GM19468 (cell line): ENCODE measurements at regions not wholly inside any gene's neighbourhood (a gene's known extent, or its start where the extent isn't known, plus 50 kb on each side); places are given as distances from the start of the nearest gene placed in this dataset.

Source experiments
- ATAC-seq: cut with Tn5 transposase; IDR thresholded peaks from one replicate; pipeline ENCODE4 v1.9.1; 2021; ENCODE audit warnings: mild to moderate bottlenecking, moderate library complexity, moderate number of reproducible peaks; ENCODE audit not compliant: unreplicated experiment; ENCODE audit errors: extremely low read depth

DNA sequence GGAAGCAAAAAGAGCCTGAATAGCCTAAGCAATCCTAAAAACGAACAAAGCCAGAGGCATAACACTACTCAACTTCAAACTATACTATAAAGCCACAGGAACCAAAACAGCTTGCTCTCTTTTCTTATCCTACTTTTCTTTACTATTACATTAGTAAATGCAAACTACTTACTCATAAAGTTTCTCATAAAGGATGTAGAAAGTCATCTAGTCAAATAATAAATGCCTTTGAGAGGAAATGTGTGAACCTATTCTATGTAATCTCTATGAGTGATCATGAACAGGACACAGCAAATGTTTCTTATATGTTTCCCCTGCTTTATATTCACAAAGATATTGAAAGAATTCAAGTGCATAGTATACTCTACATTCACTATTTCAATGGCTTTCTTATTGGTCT, 176.9 kb upstream of the MDGA2 start:
- ATAC-seq = no peak

DNA sequence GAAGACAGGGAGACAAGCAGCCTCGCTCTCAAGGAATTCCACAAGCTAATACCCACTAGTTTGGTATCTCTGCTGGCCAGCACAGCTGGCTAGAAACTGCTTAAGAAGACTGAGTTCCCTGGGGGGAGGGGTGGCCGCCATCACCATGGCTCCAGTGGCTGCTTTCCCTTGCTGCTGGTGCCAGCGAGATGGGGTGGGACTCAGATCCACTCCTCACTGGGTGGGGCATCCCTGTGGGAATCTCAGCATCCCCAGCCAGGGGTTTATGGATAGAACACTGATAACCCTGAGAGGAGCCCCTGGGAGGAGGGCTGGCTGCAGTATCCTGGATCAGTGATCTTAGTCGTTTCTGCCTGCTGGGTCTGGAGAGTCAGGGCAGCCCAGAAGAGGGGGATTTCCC, 170.6 kb upstream of the MDGA2 start:
- ATAC-seq = no peak

DNA sequence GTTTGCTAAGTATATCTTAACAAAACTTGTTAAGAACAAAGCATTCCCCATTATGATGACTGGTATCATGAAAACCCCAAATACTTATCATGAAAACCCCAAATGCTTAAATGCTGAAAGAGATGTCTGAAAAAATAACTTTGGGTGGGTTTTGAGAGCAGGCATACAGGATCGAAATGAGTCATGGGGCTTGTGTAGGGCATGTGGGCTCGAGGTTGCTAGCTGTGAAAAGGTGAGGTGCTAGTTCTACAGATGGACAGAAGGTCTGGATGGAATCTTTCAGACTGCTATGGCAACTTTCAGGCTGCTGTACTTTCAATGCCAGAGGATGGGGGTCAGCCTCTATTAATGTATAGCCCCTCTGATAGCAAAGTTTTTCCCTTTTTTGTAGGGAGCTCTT, 167.8 kb upstream of the MDGA2 start:
- ATAC-seq = no peak

DNA sequence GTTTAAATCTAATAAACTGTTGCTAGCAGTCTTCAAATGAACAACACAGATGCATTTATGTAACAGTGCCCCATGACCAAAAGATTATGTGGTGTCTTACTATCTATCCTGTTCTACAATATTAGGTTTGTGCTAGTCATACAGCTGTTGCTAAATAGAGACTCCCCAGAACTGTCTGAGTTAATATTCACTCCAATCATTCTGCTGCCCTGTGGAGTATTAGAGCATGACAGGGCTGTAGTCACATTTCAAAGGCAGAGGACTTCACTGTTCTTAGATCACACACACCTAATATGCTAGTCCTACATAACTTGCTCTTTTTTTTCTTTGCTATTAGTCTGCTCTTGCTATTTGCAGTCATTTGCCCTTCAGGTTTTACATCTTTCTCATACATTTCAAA, 157.6 kb upstream of the MDGA2 start:
- ATAC-seq = no peak

DNA sequence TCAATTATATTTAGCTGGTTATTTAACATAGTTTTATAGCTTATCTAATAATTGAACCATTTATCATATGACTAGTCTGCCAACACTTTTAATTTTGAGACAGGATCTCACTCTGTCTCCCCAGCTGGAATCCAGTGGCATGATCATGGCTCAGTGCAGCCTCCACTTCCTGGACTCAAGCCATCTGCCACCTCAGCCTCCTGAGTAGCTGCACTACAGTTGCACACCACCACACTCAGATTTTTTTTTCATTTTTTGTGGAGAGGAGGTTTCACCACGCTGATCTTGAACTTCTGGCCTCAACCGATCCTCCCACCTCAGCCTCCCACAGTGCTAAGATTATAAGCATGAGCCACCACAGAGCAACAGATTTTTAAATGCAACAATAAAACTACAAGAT, 151.4 kb upstream of the MDGA2 start:
- ATAC-seq = no peak

DNA sequence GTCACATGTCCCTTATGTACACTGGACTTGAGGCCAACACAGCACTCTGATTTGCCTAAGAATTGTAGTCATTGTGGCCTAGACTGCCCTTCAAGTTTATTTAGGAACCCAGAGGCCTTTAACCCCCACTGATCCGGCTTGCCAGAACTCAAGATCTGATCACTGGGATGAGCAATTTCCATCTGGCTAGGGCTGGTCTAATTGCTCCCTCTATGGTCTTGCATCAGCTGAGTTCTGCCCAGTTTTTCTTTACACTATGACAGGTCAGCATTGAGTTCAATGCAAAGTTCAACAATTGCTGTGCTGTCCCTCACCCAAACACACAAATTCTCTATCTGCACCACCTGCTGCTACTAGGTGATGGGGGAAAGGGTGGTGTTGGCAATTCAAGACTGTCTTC, 146.9 kb upstream of the MDGA2 start:
- ATAC-seq = no peak

DNA sequence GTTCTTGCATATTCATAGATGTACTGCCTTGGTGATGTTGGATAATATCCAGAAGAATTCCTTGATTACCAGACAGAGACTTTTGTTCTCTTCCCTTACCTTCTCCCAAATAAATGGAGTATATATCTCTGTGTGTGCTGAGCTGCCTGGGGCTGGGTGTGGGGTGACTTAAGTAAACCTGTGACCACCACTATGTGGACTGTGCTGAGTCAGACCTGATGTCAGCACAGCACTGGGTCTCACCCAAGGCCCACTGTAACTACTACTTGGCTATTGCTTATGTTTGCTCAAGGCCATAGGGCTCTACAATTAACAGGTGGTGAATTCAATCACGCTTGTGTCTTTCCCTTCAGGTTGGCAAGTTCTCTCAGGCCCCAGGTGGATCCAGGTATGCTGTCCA, 145.7 kb upstream of the MDGA2 start:
- no peak for ATAC-seq

DNA sequence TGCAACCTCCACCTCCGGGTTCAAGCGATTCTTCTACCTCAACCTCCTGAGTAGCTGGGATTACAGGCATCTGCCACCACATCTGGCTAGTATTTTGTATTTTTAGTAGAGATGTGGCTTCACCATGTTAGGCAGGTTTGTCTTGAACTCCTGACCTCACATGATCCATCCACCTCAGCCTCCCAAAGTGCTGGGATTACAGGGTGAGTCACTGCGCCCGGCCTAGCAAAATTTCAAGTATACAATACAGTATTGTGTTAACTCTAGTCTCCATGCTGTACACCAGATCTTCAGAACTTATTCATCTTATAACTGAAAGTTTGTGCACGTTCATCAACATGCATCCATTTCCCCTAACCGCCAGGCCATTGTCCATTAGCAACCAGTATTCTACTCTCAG, 115.1 kb upstream of the MDGA2 start:
- no peak for ATAC-seq

DNA sequence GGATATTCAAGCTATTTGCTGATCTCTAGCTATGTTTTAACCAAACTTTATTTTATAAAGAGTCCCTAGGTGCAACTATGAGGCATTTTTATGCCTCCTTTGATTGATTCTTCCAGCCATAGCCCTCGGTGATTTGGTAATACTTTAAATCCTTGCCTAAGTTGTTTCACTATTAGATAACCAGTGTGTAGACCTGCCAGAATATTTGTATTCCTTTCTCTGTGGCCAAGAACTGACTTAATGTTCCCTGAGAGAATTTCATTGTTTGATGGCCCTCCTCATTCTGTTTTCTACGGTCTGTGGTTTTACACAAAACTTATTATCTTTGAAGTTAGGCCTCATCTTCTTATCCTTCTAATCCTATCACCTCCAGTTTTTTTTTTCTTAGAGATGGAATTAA, 109.7 kb upstream of the MDGA2 start:
- no peak for ATAC-seq

DNA sequence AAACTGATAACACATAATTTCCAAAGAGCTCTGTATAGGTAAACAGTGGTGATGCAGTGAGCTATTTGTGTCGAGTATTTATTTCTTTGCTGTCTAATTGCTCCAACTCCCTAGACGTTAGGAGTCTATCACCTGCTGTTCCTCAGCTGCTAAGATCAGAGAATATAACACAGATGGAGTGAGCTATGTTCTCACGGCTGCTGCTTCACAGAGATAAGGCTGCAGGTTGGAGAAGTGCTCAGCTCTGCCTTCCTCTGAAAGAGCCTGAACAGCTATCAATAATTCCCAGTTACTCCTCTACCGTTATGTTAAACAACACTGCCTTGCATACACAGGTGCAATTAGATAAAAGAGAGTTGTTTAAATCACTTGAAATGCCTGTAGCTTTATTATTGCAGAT, 103.2 kb upstream of the MDGA2 start:
- ATAC-seq = no peak

DNA sequence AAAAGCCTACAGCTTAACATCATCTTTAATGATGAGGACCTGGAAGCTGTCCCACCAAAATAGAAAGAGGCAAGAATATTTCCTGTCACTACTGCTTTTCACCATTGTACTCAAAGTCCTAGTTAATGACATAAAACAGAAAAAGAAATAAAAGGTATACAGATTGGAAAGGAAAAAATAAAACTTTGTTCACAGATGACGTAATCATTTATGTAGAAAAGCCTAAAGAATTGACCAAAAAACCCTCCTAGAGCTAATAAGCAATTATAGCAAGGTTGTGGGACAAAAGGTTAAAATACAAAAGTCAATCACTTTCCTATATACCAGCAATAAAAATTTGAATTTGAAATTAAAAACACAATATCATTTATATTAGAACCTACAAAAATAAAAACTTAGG, 97.2 kb upstream of the MDGA2 start:
- no peak for ATAC-seq

DNA sequence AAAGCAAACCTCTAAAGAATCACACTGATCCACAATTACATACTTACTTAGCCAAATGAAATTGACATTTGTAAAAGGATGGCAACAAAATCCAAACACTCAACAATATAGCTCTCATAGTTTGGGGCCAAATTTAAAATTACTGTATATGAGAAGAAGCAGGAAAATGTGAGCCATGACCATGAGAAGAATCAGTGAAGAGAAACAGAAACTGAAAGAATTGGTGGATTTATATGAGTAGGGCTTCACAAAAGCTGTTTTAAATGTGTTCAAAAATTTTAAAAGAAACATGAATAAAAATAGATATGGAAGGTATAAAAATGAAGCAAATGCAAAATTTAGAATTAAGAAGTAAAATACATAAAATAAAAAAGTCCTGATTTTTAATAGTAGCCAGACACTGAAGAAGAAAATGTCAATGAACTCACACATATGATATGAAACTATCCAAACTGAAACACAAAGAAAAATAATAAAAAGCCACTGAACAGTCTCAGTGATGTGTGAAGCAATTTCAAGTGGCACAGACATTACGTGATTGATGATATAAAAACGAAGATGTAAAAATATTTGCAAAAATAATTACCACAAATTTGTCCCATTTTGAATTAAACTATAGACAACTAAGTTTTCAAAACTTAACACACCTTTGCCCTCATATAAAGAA, 87.9 kb upstream of the MDGA2 start:
- peak; percentile 38 for ATAC-seq

DNA sequence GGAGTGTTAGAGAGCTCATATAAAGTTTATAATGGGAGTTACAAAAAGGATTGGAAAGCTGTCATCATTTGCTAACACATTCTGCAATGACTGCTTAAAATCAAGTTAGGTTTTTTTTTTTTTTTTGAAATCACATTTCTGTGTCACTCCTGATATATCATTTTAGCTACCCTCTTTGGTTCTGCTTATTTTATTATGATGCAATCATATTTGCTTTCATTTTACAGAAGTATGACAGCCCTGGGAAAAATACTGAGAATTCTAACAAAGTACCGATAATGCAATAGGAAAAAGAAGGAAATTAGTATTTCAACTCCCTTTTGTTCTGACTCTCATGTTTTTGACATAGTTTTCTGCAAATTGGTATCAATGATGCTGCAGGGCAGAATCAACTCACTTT, 71.6 kb upstream of the MDGA2 start:
- no peak for ATAC-seq

DNA sequence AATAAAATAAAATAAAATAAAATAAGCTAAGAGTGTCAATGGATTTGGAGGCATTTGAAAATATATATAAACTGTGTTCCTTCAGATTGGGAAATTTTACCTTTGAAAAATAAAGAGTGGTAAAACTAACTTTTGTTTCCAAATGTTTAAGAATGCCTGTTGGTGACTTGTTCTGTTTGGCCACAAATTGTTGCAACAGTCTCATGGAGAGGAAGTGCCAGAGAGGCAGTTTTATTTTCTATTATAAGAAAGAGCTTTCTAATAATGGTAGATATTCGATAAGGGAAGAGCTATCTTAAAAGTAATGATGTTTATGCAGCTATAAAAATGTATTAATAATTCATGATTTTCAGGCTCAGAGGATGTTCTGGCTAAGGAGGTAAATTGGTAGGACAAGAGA, 68.8 kb upstream of the MDGA2 start:
- ATAC-seq = no peak

DNA sequence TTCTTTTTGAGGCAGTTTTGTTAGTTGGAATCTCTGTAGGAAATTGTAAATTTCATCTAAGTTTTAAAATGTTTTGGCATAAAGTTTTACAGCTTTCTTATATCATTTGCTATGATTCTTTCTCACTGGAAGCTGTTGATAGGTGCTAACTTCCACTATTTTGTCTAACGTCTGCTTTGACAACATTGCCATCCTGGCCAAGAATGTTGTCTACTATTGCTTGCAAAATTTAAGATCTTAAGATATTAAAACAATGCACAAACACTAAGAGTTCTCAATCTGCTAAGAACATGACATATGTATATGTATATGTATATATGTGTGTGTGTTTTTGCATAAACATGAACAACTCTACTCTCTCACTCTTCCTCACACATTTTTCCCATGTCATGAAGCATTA, 64.1 kb upstream of the MDGA2 start:
- ATAC-seq = no peak

DNA sequence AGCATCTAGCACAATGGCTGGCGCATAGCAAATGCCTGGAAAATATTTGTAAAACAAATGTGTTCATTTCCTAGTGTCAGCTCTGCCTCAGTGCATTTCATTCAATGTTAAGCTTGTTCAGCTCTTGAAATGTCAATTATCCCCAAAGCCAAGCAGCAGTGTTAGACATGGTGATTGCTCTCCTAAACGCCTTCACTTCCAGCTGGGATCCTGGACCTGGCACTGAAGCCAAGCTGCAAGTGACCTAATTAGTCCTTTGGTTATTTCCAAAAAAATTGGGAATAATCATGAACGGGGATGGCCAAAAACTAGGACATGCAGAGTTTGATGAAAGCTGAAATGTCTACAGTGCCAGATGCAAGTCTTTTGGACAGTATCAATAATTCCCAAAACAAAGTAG, 54.9 kb upstream of the MDGA2 start:
- ATAC-seq = no peak
